Left lung (tissue), 4 donors: ENCODE measurements at regions not wholly inside any gene's neighbourhood (a gene's known extent, or its start where the extent isn't known, plus 50 kb on each side); places are given as distances from the start of the nearest gene placed in this dataset.

ENCODE experiments used
- ATAC-seq: fragments of 200-7000 bp; cut with Tn5 transposase; one replicate; pipeline ENCODE4 v1.9.1; 2020; ENCODE audit warnings: moderate library complexity
- DNase-seq, 4 donors: peaks; one replicate each; pipeline ENCODE4 v3.0.0-alpha.2; 2013 to 2020
- H3K27ac ChIP-seq, 2 donors: fragments of 200-600 bp; sonication (generic) in 1 of 2; one replicate each; pipeline versions ENCODE4 v1.5.0 to v1.8.0; 2020 to 2021
- H3K27me3 ChIP-seq, 2 donors: fragments of 200-600 bp; sonication (generic) in 1 of 2; one replicate each; pipeline versions ENCODE4 v1.5.0 to v1.8.0; 2020 to 2021
- H3K36me3 ChIP-seq, 2 donors: fragments of 200-600 bp; sonication (generic) in 1 of 2; one replicate each; pipeline versions ENCODE4 v1.5.0 to v1.8.0; 2020 to 2021
- H3K4me1 ChIP-seq, 2 donors: fragments of 200-600 bp; one replicate each; pipeline ENCODE4 v1.8.0; 2021
- H3K4me3 ChIP-seq, 2 donors: fragments of 200-600 bp; sonication (generic) in 1 of 2; one replicate each; pipeline versions ENCODE4 v1.5.0 to v1.8.0; 2020 to 2021; ENCODE audit warnings: mild to moderate bottlenecking in 1 of 2
- H3K9me3 ChIP-seq, 2 donors: fragments of 200-600 bp; sonication (generic) in 1 of 2; one replicate each; pipeline versions ENCODE4 v1.5.0 to v1.8.0; 2020 to 2021
- CTCF ChIP-seq, 2 donors: fragments of 200-600 bp; sonication (generic) in 1 of 2; IDR thresholded peaks; one replicate each; pipeline versions ENCODE4 v1.5.0 to v1.8.0; 2021; ENCODE audit warnings: antibody characterized with exemption in 2 of 2
- intact Hi-C, 2 donors: fragments of 100-400 bp; cut with DNase I; formaldehyde crosslinking; loops; one replicate each; pipeline versions ENCODE4 v1.11.2 to v1.14.2; 2022
- donor health status: DM: no; HTN: yes; CAD: no.
- donor health status: DM: no; HTN: no; CAD: no.

GRCh38 chr3:181940703-181941102, 229.0 kb downstream of the SOX2 start:
- Histone ChIP-seq H3K9me3 (no peaks in the 10 kb centered on the region), H3K27me3 (no peaks in the 10 kb centered on the region), H3K4me1 (no peaks in the 10 kb centered on the region), H3K36me3 (no peaks in the 10 kb centered on the region), H3K27ac (no peak overlapping the region), H3K4me3 (no peak overlapping the region)
- TF ChIP-seq CTCF (IDR thresholded peaks at IDR 0.05) = no peak
- intact Hi-C loops = no loop called here
- no peak for ATAC-seq
- no peak for DNase-seq

- no peak for TF ChIP-seq CTCF (IDR thresholded peaks at IDR 0.05)
Measured at GRCh38 chr3:181941250-181941649, 229.5 kb downstream of the SOX2 start.

GRCh38 chr3:181943285-181943684, 231.6 kb downstream of the SOX2 start:
- intact Hi-C loops = no loop called here
- H3K36me3 ChIP-seq = no peaks in the 10 kb centered on the region

More at GRCh38 chr3:181941250-181941649, 229.5 kb downstream of the SOX2 start:
- no peak overlapping the region for H3K27ac ChIP-seq
- no peaks in the 10 kb centered on the region for H3K36me3 ChIP-seq
- H3K9me3 ChIP-seq = no peaks in the 10 kb centered on the region
- no peaks in the 10 kb centered on the region for H3K4me1 ChIP-seq
- intact Hi-C loops = no loop called here
- no peaks in the 10 kb centered on the region for H3K27me3 ChIP-seq
- no peak for DNase-seq
- no peak overlapping the region for H3K4me3 ChIP-seq
- ATAC-seq = no peak

DNA sequence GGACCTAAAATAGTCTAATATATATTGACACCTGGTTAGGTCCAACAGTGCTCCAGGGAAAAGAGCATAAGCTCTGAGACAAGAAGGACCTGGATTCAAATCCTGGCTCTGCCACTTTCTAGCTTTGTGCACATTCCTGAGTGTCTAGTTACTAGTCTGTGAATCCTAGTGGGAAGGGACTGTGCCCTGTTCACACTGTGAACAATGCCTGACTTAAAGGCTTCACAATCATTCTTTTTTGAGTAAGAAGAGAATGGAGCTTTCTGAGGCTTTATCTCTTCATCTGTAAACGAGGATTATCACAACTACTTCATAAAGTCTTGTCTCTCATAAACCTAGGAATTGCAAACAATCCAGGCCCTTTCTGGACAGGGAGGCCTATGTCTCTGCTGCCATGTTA, 235.9 kb downstream of the SOX2 start:
- DNase-seq = no peak
- H3K4me1 ChIP-seq = no peaks in the 10 kb centered on the region
- intact Hi-C loops = no loop called here

More at GRCh38 chr3:181943285-181943684, 231.6 kb downstream of the SOX2 start:
- Histone ChIP-seq H3K4me1 (no peaks in the 10 kb centered on the region), H3K27me3 (no peaks in the 10 kb centered on the region), H3K9me3 (no peaks in the 10 kb centered on the region), H3K27ac (no peak overlapping the region), H3K4me3 (no peak overlapping the region)
- TF ChIP-seq CTCF (IDR thresholded peaks at IDR 0.05) = no peak
- no peak for DNase-seq
- ATAC-seq = no peak

GRCh38 chr3:181948286-181948685, 236.6 kb downstream of the SOX2 start:
- Histone ChIP-seq H3K27ac (no peak overlapping the region), H3K36me3 (no peaks in the 10 kb centered on the region), H3K27me3 (no peaks in the 10 kb centered on the region), H3K9me3 (peaks cover 0 to 1% of the 10 kb centered on the region in 2 donors), H3K4me3 (no peak overlapping the region), H3K4me1 (no peaks in the 10 kb centered on the region)
- no peak for DNase-seq
- intact Hi-C loops = no loop called here
- no peak for TF ChIP-seq CTCF (IDR thresholded peaks at IDR 0.05)
- no peak for ATAC-seq

More for the DNA sequence above, 235.9 kb downstream of the SOX2 start:
- H3K27ac ChIP-seq = no peak overlapping the region
- no peaks in the 10 kb centered on the region for H3K36me3 ChIP-seq
- H3K9me3 ChIP-seq = no peaks in the 10 kb centered on the region
- no peak for ATAC-seq
- H3K4me3 ChIP-seq = no peak overlapping the region
- no peak for TF ChIP-seq CTCF (IDR thresholded peaks at IDR 0.05)
- H3K27me3 ChIP-seq = no peaks in the 10 kb centered on the region
